Endothelial cell (in vitro differentiated cells): ENCODE measurements at regions not wholly inside any gene's neighbourhood (a gene's known extent, or its start where the extent isn't known, plus 50 kb on each side); places are given as distances from the start of the nearest gene placed in this dataset.

Experiments used
- DNase-seq: peaks from one replicate; pipeline ENCODE4 v3.0.0; 2021; ENCODE audit warnings: low spot score
- H3K27ac Mint-ChIP-seq: one replicate; pipeline ENCODE4 v1.8.0; 2021; ENCODE audit warnings: mixed read lengths, inconsistent platforms; ENCODE audit not compliant: unreplicated experiment
- H3K27me3 Mint-ChIP-seq: one replicate; pipeline ENCODE4 v1.8.0; 2021; ENCODE audit warnings: mild to moderate bottlenecking, moderate library complexity, mixed read lengths, inconsistent platforms; ENCODE audit not compliant: unreplicated experiment
- H3K36me3 Mint-ChIP-seq: one replicate; pipeline ENCODE4 v1.8.0; 2021; ENCODE audit warnings: mild to moderate bottlenecking, low read depth, mixed read lengths, inconsistent platforms; ENCODE audit not compliant: unreplicated experiment
- H3K4me1 Mint-ChIP-seq: one replicate; pipeline ENCODE4 v1.8.0; 2021; ENCODE audit warnings: mild to moderate bottlenecking, mixed read lengths, inconsistent platforms; ENCODE audit not compliant: unreplicated experiment
- H3K4me3 Mint-ChIP-seq: one replicate; pipeline ENCODE4 v1.8.0; 2021; ENCODE audit warnings: mild to moderate bottlenecking, mixed read lengths, inconsistent platforms; ENCODE audit not compliant: unreplicated experiment
- H3K9me3 Mint-ChIP-seq: one replicate; pipeline ENCODE4 v1.8.0; 2021; ENCODE audit warnings: mixed read lengths, inconsistent platforms; ENCODE audit not compliant: unreplicated experiment
- TF ChIP-seq, protein P1 (sequence below): fragments of 200-600 bp; sonication (generic); IDR thresholded peaks from one replicate; pipeline ENCODE4 v1.5.0; 2021; ENCODE audit warnings: antibody characterized with exemption; ENCODE audit not compliant: unreplicated experiment

DNA sequence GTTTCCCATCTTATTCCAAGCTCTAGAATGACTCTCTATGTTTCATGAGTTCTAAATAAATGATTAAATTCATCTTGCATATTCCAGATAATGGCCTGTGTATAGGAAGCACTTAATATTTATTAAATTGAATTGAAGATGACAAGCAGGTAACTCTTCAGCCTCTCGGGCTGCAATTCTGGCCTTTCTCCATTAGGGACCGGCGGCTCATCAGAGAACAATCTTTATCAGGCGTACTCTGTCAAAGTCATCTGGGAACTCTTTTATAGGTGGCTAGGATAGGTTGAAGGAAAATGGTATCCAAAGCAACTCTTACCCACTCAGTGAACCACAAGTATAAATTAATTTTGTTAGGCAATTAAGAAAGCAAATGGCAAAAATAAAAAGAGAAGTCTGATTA, 308.5 kb downstream of the NOL4 start:
- TF ChIP-seq, protein P1, sequence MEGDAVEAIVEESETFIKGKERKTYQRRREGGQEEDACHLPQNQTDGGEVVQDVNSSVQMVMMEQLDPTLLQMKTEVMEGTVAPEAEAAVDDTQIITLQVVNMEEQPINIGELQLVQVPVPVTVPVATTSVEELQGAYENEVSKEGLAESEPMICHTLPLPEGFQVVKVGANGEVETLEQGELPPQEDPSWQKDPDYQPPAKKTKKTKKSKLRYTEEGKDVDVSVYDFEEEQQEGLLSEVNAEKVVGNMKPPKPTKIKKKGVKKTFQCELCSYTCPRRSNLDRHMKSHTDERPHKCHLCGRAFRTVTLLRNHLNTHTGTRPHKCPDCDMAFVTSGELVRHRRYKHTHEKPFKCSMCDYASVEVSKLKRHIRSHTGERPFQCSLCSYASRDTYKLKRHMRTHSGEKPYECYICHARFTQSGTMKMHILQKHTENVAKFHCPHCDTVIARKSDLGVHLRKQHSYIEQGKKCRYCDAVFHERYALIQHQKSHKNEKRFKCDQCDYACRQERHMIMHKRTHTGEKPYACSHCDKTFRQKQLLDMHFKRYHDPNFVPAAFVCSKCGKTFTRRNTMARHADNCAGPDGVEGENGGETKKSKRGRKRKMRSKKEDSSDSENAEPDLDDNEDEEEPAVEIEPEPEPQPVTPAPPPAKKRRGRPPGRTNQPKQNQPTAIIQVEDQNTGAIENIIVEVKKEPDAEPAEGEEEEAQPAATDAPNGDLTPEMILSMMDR: no peak
- Mint-ChIP-seq H3K27me3 (no peaks in the 10 kb centered on the region), H3K4me1 (no peaks in the 10 kb centered on the region), H3K36me3 (no peaks in the 10 kb centered on the region), H3K9me3 (no peaks in the 10 kb centered on the region), H3K27ac (no peak overlapping the region), H3K4me3 (no peak overlapping the region)
- no peak for DNase-seq

DNA sequence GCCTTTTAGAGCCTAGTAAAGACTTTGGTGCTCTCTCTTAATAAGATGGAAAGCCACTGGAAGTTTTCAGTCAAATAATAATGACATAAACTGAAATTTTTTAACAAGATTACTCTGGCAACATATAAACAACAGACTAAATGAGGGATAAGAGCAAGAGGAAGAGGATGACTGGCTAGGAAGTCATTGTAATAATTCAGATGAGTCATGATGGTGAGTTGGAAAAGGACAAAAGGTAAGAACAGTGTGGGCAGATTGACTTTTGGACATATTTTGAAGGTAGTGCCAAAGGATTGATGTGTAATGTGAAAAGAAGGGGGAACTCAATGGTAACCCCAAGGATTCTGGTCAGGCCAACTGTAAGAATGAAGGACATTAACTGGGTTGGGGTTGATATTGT, 310.3 kb downstream of the NOL4 start:
- H3K36me3 Mint-ChIP-seq: no peaks in the 10 kb centered on the region
- H3K27ac Mint-ChIP-seq: no peak overlapping the region
- TF ChIP-seq, protein P1: no peak
- no peak overlapping the region for H3K4me3 Mint-ChIP-seq
- H3K4me1 Mint-ChIP-seq: no peaks in the 10 kb centered on the region
- DNase-seq: no peak
- H3K9me3 Mint-ChIP-seq: no peaks in the 10 kb centered on the region
- no peaks in the 10 kb centered on the region for H3K27me3 Mint-ChIP-seq

DNA sequence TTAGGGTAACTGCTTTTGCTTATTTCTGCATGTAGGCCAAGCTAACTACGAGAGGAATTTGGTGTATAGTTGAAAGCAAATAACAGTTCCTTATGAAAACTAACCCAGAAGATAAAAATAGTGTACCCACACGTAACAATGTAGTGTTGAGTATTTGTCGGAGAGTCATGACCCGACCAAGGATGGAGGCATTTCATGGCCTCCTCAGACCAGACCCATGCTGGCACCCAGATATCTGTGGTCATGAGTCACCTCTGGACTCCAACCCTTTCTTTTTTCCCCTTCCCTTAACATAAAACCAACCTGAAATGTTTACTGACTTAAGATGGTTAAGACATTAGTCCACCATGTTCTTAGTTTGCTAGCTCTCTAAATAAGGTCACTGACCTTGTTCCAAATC, 318.7 kb downstream of the NOL4 start:
- Mint-ChIP-seq H3K27me3 (no peaks in the 10 kb centered on the region), H3K27ac (no peak overlapping the region), H3K4me1 (no peaks in the 10 kb centered on the region), H3K36me3 (no peaks in the 10 kb centered on the region), H3K4me3 (no peak overlapping the region), H3K9me3 (peaks cover 4% of the 10 kb centered on the region)
- TF ChIP-seq, protein P1: no peak
- DNase-seq: no peak

DNA sequence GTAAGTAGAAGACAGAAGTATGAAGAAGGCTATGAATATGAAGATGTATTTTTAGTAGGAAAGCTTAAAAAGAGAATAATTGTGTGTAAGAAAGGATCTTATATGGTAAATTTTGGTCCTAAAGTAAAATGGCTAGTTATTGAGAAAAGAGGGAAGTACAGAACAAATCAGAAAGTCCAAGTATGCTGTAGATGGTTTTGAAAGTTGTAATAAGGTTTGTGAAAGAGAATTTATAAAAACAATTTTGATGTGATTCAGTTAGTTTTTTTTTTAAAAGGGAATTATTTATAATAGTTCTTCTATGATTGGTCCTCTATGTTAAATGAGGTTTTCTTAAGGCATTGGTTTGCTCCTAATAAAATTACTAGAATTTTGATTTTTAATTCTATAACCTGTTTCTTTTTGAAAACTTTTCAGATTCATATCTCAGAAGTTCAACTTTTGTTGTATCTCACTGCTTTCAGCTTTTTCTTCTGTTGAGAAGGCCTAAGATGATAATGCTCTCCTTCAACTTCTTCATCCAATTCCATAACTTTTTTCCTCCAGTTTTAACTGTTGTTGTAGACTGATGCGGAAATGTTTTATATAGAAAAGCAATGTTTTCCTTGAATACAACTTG, 322.7 kb downstream of the NOL4 start:
- H3K36me3 Mint-ChIP-seq: no peaks in the 10 kb centered on the region
- no peak overlapping the region for H3K27ac Mint-ChIP-seq
- no peaks in the 10 kb centered on the region for H3K4me1 Mint-ChIP-seq
- TF ChIP-seq, protein P1: no peak
- H3K27me3 Mint-ChIP-seq: no peaks in the 10 kb centered on the region
- no peak for DNase-seq
- no peak overlapping the region for H3K4me3 Mint-ChIP-seq
- H3K9me3 Mint-ChIP-seq: peaks cover 4% of the 10 kb centered on the region

DNA sequence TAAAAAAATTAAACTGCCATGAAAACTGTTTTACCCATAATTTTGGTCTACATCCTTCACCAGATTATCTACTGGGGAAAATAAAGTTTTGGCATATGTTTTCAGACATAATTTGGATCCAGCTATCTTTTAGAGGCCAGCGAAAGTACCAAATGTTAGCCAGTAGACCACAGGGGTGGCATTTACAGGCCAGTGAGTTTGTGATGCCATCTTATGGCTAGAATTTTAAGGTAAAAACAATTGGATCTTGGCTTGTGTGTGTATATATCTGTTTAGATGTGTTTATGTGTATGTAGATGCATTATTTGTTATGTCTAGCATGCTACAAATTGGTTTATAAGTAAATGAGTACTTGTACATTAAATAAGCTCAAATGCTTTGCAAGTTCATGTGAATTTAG, 322.6 kb downstream of the ASXL3 start:
- TF ChIP-seq, protein P1: no peak
- H3K9me3 Mint-ChIP-seq: peaks cover 4% of the 10 kb centered on the region
- H3K4me1 Mint-ChIP-seq: no peaks in the 10 kb centered on the region

More for the DNA sequence above, 322.6 kb downstream of the ASXL3 start:
- H3K27ac Mint-ChIP-seq: no peak overlapping the region
- H3K27me3 Mint-ChIP-seq: no peaks in the 10 kb centered on the region
- no peak overlapping the region for H3K4me3 Mint-ChIP-seq
- no peaks in the 10 kb centered on the region for H3K36me3 Mint-ChIP-seq
- DNase-seq: no peak
